Esophagus (tissue), 2 donors: ENCODE measurements at regions not wholly inside any gene's neighbourhood (a gene's known extent, or its start where the extent isn't known, plus 50 kb on each side); places are given as distances from the start of the nearest gene placed in this dataset.

Experiments used
- H3K27ac ChIP-seq, 2 donors: one replicate each; pipeline ENCODE4 v1.5.1; 2013; ENCODE audit warnings: low read depth in 2 of 2, mild to moderate bottlenecking in 2 of 2, inconsistent platforms in 1 of 2, low read length in 1 of 2, moderate library complexity in 1 of 2
- H3K27me3 ChIP-seq, 2 donors: one replicate each; pipeline ENCODE4 v1.6.1; 2013; ENCODE audit warnings: low read length in 2 of 2, control low read depth in 1 of 2, mild to moderate bottlenecking in 1 of 2; ENCODE audit not compliant: insufficient read depth in 2 of 2, control insufficient read depth in 1 of 2
- H3K36me3 ChIP-seq, 2 donors: one replicate each; pipeline ENCODE4 v1.6.1; 2013; ENCODE audit warnings: low read length in 1 of 2; ENCODE audit not compliant: control insufficient read depth in 2 of 2, insufficient read depth in 2 of 2
- H3K4me1 ChIP-seq, 2 donors: one replicate each; pipeline ENCODE4 v1.6.1; 2013; ENCODE audit warnings: low read length in 1 of 2; ENCODE audit not compliant: control insufficient read depth in 2 of 2, insufficient read depth in 2 of 2
- H3K4me3 ChIP-seq, 2 donors: one replicate each; pipeline ENCODE4 v1.5.1; 2013; ENCODE audit warnings: low read length in 2 of 2, mild to moderate bottlenecking in 2 of 2, low read depth in 1 of 2, moderate library complexity in 1 of 2
- H3K9me3 ChIP-seq, 2 donors: one replicate each; pipeline ENCODE4 v1.6.1; 2013; ENCODE audit warnings: mild to moderate bottlenecking in 2 of 2, low read depth in 1 of 2, low read length in 1 of 2, moderate library complexity in 1 of 2; ENCODE audit not compliant: control insufficient read depth in 2 of 2, insufficient read depth in 1 of 2
- WGBS, 2 donors: extraction: QIAGEN DNeasy Blood & Tissue Kit; methylation state at CpG; one replicate each; pipeline ENCODE4 v1.1.7; 2013; 5-methylcytosine and 5-hydroxymethylcytosine counted together
- donor health status: healthy with polysubstance abuse.
- donor health status: Bipolar disorder and iron deficiency.

DNA sequence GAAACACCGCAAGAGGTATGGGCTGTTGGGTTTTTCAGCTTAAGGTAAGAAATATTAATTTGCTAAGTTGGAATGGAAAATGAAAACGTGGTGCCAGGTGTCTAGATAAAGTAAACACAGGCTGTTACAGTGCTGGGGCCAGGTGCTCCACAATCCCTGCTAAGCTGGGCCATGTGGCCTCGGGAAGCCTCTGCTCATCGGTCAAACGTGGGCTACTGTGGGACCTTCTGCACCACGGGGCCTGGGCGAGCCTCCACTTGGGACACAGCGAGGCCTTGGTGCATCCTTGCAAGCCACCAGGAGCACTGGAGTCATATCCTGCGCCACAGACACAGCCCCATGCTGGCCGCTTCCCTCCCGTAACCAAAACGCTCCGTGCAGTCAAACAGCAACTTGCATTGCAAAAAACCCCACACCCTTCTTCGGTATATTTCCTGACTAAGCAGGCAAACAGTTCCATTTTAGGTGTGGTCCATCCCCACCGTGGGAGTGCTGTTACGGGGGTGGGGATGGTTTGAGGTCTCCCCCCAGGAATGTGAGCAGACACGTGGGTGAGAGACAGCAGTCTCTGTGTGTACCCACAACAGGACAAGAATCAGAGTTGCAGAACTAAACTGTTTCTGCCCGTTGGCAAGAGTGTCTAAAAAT lies 96.3 kb upstream of the SOX1 start:
- WGBS, 2 donors, result 70 to 71% methylated on average over 18 of the region's 18 CpGs
- H3K4me3 ChIP-seq, result no peak overlapping the region
- no peaks in the 10 kb centered on the region for H3K36me3 ChIP-seq
- peaks cover 0 to 3% of the 10 kb centered on the region in 2 donors for H3K4me1 ChIP-seq
- peaks cover 0 to 13% of the 10 kb centered on the region in 2 donors for H3K9me3 ChIP-seq
- H3K27me3 ChIP-seq, result no peaks in the 10 kb centered on the region
- no peak overlapping the region for H3K27ac ChIP-seq

DNA sequence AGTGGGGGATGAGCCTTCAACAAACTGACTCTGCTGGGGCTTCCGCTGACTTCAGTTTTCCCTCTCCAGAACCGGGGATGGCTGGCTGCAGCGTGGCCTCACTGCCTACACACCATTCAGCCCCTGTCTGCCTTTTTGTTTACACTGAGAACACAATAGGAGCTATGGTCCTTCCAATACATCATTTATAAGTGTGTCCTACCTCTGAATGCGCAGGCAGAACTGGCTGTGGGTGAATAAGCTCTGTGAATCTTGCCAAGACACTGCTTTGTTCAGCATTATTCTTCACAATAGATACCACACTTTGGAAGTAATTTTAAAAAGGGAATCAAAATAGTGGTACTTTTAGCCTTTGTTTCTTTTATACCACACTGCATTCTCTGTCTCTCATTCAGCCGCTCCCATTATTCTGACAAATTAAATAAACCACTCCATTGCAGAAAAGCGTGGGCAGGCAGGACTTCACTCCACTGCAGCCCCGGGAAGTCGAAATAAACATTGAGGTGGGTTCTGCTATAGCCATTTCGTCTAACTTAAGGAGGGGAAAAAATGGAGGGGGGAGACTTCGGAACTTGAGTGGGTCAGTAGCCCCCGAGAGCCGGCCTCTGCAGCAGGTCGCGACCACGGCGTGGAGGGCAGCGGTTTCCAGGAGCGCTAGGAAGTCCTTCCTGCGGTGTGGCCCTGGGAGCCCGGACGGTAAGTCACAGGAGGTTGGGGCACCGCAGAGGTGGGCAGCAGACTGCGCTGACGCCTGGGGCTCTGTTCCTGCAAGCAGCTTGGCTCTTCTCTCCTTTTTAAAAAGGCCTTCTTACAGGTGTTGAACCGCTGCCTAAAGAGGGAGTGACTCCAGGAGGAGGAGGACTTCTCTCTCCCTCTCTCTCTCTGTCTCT lies 94.8 kb upstream of the SOX1 start:
- H3K4me3 ChIP-seq, result no peak overlapping the region
- WGBS, 2 donors, result 44 to 49% methylated on average over 25 of the region's 25 CpGs
- H3K4me1 ChIP-seq, result peaks cover 0 to 3% of the 10 kb centered on the region in 2 donors
- no peak overlapping the region for H3K27ac ChIP-seq
- H3K9me3 ChIP-seq, result peaks cover 0 to 14% of the 10 kb centered on the region in 2 donors
- H3K27me3 ChIP-seq, result no peaks in the 10 kb centered on the region
- H3K36me3 ChIP-seq, result no peaks in the 10 kb centered on the region

DNA sequence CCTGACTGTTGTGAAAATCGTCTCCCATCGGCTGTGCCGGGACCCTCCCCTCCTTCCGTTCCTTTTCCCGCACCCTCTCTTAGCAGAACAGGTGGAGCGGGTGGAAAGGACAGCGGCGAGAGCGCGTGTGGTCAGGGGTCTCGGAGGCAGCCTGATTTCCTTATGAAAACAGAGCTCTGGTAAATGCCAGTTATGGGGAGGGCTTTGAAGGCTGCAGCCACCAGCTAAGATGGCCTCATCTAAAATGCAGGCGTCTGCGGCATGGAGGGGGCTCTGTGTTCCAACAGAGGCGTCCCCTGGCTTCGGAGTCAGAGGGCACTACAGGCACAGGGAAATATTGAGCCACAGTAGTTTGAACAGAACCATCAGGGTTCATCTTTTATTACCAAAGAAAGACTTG lies 93.8 kb upstream of the SOX1 start:
- H3K4me3 ChIP-seq, result no peak overlapping the region
- no peaks in the 10 kb centered on the region for H3K27me3 ChIP-seq
- H3K9me3 ChIP-seq, result peaks cover 0 to 14% of the 10 kb centered on the region in 2 donors
- no peak overlapping the region for H3K27ac ChIP-seq
- no peaks in the 10 kb centered on the region for H3K36me3 ChIP-seq
- peaks cover 0 to 3% of the 10 kb centered on the region in 2 donors for H3K4me1 ChIP-seq
- WGBS, 2 donors, result 31 to 47% methylated on average over 15 of the region's 15 CpGs

DNA sequence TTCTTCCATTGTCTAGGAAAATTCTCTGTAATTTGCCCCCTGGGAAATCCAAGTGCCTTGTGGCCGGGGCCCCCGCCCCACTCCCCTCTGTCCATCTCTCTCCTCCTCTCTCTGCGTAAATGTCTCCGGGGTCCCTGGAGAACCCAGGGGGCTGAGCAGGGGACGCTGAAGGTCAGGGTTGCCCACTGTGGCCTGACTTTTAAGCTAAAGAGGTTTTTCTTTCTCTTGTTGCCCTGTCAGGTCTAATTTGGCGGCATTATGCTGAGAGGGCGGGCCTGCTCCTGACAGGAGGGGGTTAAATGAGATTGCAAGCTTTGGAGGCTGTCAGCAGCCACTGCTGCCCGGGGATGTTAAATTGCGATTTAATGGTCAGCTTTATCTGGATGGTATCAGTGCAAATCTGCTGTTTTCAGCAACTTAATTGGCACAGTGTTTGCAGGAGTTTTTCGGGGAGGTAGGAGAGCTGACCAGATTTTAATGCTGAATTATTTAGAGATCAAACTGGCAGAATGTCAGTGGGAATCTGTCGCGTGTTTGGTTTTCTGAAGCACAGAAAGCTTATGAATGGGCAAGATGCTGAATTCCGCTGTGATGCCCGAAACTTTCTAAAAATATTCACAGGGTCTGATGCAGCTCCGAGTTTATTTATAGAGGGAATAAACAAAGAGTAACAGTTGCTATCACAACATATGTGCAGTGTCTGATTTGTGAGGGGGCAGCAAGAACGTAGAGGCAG lies 93.2 kb upstream of the SOX1 start:
- peaks cover 0 to 3% of the 10 kb centered on the region in 2 donors for H3K4me1 ChIP-seq
- WGBS, 2 donors, result 36 to 42% methylated on average over 16 of the region's 16 CpGs
- no peaks in the 10 kb centered on the region for H3K27me3 ChIP-seq
- H3K36me3 ChIP-seq, result no peaks in the 10 kb centered on the region
- H3K4me3 ChIP-seq, result no peak overlapping the region
- peaks cover 0 to 14% of the 10 kb centered on the region in 2 donors for H3K9me3 ChIP-seq
- no peak overlapping the region for H3K27ac ChIP-seq

DNA sequence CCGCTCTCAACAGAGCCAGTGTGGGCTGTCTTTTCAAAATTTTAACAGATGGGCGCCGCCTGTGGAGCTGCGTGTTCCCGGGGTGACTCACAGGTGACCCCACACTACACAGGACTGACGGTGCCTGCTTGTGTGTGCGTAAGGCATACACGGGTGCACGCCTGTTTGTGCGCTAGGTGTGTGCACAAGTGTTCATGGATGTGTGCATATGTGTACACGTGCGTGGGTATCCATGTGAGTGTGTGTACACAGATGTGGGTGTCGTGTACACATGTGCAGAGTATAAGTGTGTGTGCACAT lies 92.7 kb upstream of the SOX1 start:
- Histone ChIP-seq H3K27me3 (no peaks in the 10 kb centered on the region), H3K4me3 (no peak overlapping the region), H3K36me3 (no peaks in the 10 kb centered on the region), H3K4me1 (peaks cover 0 to 3% of the 10 kb centered on the region in 2 donors), H3K27ac (no peak overlapping the region), H3K9me3 (peaks cover 0 to 14% of the 10 kb centered on the region in 2 donors)
- WGBS, 2 donors, result 66 to 70% methylated on average over 13 of the region's 13 CpGs

DNA sequence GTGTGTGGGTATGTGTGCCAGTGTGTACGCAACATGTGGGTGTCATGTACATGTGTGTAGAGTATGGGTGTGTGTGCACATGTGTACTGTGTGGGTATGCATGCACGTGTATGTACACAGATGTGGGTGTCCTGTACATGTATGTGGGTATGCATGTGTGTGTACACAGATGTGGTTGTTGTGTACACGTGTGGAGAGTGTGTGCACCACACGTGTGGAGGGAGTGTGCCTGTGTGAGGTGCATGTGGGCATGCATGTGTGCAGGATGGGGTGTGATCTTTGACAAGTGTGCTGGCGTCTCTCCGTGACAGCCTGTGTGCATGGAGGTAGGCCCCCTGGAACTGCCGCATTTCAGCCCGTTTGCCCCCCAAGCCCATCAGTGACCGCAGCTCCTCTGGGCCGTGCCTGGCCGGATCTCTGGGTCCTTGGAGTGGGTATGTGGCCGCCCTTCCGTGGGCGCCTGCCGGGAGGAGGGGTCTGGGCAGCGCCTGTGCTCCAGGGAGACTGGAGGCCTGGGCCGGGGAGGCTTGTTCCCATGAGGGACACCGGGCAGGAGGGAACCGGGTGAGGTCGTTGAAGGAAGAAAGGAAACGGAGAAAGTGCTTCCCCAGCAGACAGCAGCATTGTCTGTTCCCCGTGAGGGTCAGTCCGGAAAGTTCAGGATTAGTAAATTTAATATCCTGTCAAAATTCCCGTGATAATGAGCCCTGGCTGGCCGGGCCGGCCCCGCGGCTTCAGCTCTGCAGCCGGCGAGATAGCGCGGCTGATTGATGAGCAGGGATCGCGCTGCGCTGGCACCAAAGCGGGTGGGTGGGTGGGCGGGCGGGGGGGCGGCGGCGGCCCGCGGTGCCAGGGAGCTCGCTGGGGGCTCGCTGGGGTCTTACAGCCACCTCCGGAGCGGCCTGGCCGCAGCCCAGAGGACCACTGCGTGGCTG lies 91.1 kb upstream of the SOX1 start:
- 78 to 84% methylated on average over 48 to 49 of the region's 49 CpGs for WGBS, 2 donors
- Histone ChIP-seq H3K27me3 (no peaks in the 10 kb centered on the region), H3K9me3 (peaks cover 0 to 14% of the 10 kb centered on the region in 2 donors), H3K4me3 (no peak overlapping the region), H3K27ac (no peak overlapping the region), H3K4me1 (peaks cover 0 to 3% of the 10 kb centered on the region in 2 donors), H3K36me3 (no peaks in the 10 kb centered on the region)

DNA sequence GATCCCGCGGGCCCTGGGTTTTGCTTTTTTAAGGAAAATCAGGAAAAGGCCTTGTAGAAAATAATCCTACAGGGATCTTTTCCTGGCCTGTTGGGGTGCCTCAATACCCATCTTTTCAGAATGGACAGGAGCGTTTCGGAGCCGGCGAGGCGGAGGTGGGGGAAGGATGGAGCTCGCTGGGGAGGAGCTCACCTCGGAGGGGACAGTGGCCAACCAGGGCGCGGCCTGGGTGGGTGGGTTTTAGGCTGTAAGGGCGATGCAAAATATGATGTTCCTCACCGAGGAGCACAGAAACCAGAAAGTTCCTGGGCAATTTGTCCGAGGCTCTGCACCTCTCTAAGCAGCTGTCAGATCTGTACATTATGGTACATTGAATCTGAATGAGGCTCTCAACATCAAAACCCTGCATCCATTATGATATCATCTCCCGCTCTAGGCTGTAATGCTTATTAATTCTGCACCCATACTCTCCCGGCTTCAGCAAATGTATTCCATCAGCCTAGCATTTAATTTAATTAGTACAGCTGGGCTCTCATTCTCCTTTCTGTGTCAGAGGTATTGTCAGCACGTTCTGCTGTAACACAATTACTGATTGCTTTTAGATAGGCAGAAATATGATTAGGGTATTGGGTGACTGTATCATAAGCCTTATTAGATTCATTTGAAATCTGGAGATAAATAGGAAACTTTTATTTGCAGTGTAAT lies 90.3 kb upstream of the SOX1 start:
- 87 to 90% methylated on average over 17 of the region's 17 CpGs for WGBS, 2 donors
- Histone ChIP-seq H3K36me3 (no peaks in the 10 kb centered on the region), H3K4me3 (no peak overlapping the region), H3K9me3 (peaks cover 0 to 14% of the 10 kb centered on the region in 2 donors), H3K27ac (no peak overlapping the region), H3K27me3 (no peaks in the 10 kb centered on the region), H3K4me1 (peaks cover 0 to 3% of the 10 kb centered on the region in 2 donors)

DNA sequence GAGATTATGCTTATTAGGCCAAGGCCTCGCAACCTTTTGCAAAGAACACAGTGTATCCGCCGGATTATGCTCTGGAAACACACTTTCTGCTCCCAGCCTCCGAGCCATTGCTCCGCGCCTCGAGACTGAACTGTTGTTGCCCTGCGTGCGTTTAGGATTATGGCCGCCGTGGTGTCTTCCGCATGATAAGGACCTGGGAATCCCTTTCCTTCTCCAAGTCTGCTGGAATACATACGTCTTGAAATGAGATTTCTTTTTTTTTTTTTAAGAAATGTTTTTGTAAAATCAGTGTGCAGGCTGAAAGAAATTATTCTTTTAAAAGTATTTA lies 89.8 kb upstream of the SOX1 start:
- WGBS, 2 donors, result 85 to 91% methylated on average over 13 of the region's 13 CpGs
- no peaks in the 10 kb centered on the region for H3K27me3 ChIP-seq
- H3K4me3 ChIP-seq, result no peak overlapping the region
- no peak overlapping the region for H3K27ac ChIP-seq
- peaks cover 0 to 14% of the 10 kb centered on the region in 2 donors for H3K9me3 ChIP-seq
- peaks cover 0 to 3% of the 10 kb centered on the region in 2 donors for H3K4me1 ChIP-seq
- H3K36me3 ChIP-seq, result no peaks in the 10 kb centered on the region
